Lung (tissue), 11 donors: ENCODE measurements at regions not wholly inside any gene's neighbourhood (a gene's known extent, or its start where the extent isn't known, plus 50 kb on each side); places are given as distances from the start of the nearest gene placed in this dataset.

Experiments
- ATAC-seq: fragments of 200-7000 bp; cut with Tn5 transposase; one replicate; pipeline ENCODE4 v1.9.1; 2020; ENCODE audit warnings: moderate number of reproducible peaks; ENCODE audit not compliant: insufficient read depth, low FRiP score
- DNase-seq, 3 donors: peaks; one replicate each; pipeline ENCODE4 v3.0.0-alpha.2; 2013 to 2017
- H3K27ac ChIP-seq, 2 donors: one replicate each; pipeline ENCODE4 v1.5.1; 2013; ENCODE audit warnings: mild to moderate bottlenecking in 2 of 2, moderate library complexity in 2 of 2, control low read depth in 1 of 2, inconsistent platforms in 1 of 2, low read depth in 1 of 2, low read length in 1 of 2
- H3K27me3 ChIP-seq, 3 donors: one replicate each; pipeline ENCODE4 v1.5.1; 2013; ENCODE audit warnings: low read length in 2 of 3; ENCODE audit not compliant: control insufficient read depth in 3 of 3, insufficient read depth in 3 of 3
- H3K36me3 ChIP-seq, 4 donors: one replicate each; pipeline ENCODE4 v1.5.1; 2013; ENCODE audit warnings: low read length in 4 of 4, mild to moderate bottlenecking in 1 of 4, moderate library complexity in 1 of 4; ENCODE audit not compliant: control insufficient read depth in 4 of 4, insufficient read depth in 4 of 4
- H3K4me1 ChIP-seq, 5 donors: one replicate each; pipeline ENCODE4 v1.5.1; 2013; ENCODE audit warnings: low read length in 5 of 5, mild to moderate bottlenecking in 2 of 5, moderate library complexity in 1 of 5; ENCODE audit not compliant: control insufficient read depth in 5 of 5, insufficient read depth in 5 of 5
- H3K4me3 ChIP-seq: one replicate; pipeline ENCODE4 v1.5.1; 2013; ENCODE audit warnings: mild to moderate bottlenecking, control low read depth, moderate library complexity
- H3K9ac ChIP-seq, 2 donors: one replicate each; pipeline ENCODE4 v1.5.1; 2013; ENCODE audit warnings: low read length in 2 of 2, control low read depth in 1 of 2; ENCODE audit not compliant: insufficient read depth in 1 of 2
- H3K9me3 ChIP-seq, 4 donors: one replicate each; pipeline ENCODE4 v1.5.1; 2013; ENCODE audit warnings: low read length in 3 of 4, mild to moderate bottlenecking in 1 of 4, moderate library complexity in 1 of 4; ENCODE audit not compliant: control insufficient read depth in 4 of 4, insufficient read depth in 3 of 4
- CTCF ChIP-seq: IDR thresholded peaks from 2 replicates; pipeline ENCODE4 v1.5.1; 2012; ENCODE audit warnings: mild to moderate bottlenecking; ENCODE audit errors: control extremely low read depth, extremely low read depth
- WGBS, 2 donors: extraction: QIAGEN DNeasy Blood & Tissue Kit; methylation state at CpG; one replicate each; pipeline ENCODE4 v1.1.7; 2013; 5-methylcytosine and 5-hydroxymethylcytosine counted together
- donor health status: control.
- donor health status: control.
- donor health status: Bipolar disorder and iron deficiency.
- donor health status: healthy.
- donor health status: DM: yes; HTN: yes; CAD: no.

GRCh38 chr13:104466016-104466415 lies 1399.8 kb upstream of the SLC10A2 start:
- Histone ChIP-seq H3K27me3 (no peaks in the 10 kb centered on the region), H3K9me3 (peaks cover 0 to 8% (median 0%) of the 10 kb centered on the region in 4 donors), H3K9ac (no peak overlapping the region), H3K27ac (no peak overlapping the region), H3K36me3 (no peaks in the 10 kb centered on the region), H3K4me3 (no peak overlapping the region), H3K4me1 (no peaks in the 10 kb centered on the region)
- ATAC-seq = no peak
- DNase-seq = peak in 1 of 3 donors; percentile 3
- TF ChIP-seq CTCF = no peak

- Histone ChIP-seq H3K27me3 (no peaks in the 10 kb centered on the region), H3K9ac (no peak overlapping the region), H3K36me3 (no peaks in the 10 kb centered on the region), H3K9me3 (peaks cover 0 to 8% (median 0%) of the 10 kb centered on the region in 4 donors), H3K27ac (no peak overlapping the region), H3K4me3 (no peak overlapping the region), H3K4me1 (no peaks in the 10 kb centered on the region)
- DNase-seq (no peak), ATAC-seq (no peak)
- 68 to 75% methylated on average over 4 of the region's 4 CpGs for WGBS, 2 donors
- no peak for TF ChIP-seq CTCF
Observed at GRCh38 chr13:104461049-104461448, 1394.8 kb upstream of the SLC10A2 start.

GRCh38 chr13:104460554-104460953 lies 1394.3 kb upstream of the SLC10A2 start:
- peaks cover 0 to 8% (median 0%) of the 10 kb centered on the region in 4 donors for H3K9me3 ChIP-seq
- H3K27ac ChIP-seq = no peak overlapping the region
- H3K4me1 ChIP-seq = no peaks in the 10 kb centered on the region
- H3K36me3 ChIP-seq = no peaks in the 10 kb centered on the region
- no peak overlapping the region for H3K4me3 ChIP-seq
- WGBS, 2 donors = 83% methylated on average over 2 of the region's 2 CpGs
- H3K27me3 ChIP-seq = no peaks in the 10 kb centered on the region
- no peak for TF ChIP-seq CTCF
- ATAC-seq (no peak), DNase-seq (no peak)
- no peak overlapping the region for H3K9ac ChIP-seq

- Histone ChIP-seq H3K36me3 (no peaks in the 10 kb centered on the region), H3K9me3 (peaks cover 0 to 5% (median 2%) of the 10 kb centered on the region in 4 donors), H3K4me3 (no peak overlapping the region), H3K27ac (no peak overlapping the region), H3K27me3 (no peaks in the 10 kb centered on the region), H3K9ac (no peak overlapping the region), H3K4me1 (no peaks in the 10 kb centered on the region)
- TF ChIP-seq CTCF = no peak
- ATAC-seq (no peak), DNase-seq (no peak)
- 59 to 71% methylated on average over 2 of the region's 2 CpGs for WGBS, 2 donors
Observed at GRCh38 chr13:104450006-104450405, 1383.8 kb upstream of the SLC10A2 start.
